ENCODE measurements at regions not wholly inside any gene's neighbourhood (a gene's known extent, or its start where the extent isn't known, plus 50 kb on each side); places are given as distances from the start of the nearest gene placed in this dataset.

DNA sequence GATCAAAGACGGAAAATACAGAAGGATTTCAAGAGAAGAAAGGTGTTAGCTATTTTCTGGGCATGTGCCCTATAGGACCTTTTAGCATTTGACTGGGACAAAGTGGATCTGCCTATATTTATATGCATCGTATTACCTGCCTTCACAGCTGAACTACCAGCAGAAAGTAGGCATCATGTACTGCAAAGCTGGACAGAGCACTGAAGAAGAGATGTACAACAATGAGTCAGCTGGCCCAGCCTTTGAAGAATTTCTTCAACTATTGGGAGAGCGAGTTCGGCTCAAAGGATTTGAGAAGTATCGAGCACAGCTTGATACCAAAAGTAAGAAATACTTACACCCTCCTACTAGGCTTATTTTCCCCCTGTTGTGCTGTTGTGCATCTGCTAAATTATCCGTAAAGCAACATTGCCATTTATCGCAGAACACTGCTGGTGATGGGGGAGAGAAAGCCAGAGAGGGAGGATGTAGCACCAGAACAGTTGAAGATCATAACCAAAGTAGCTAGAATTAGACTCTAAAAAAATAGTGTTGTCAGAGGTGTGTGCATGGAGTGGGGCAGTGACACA lies 282.0 kb upstream of the RGS6 start:
- H3K27ac ChIP-seq = no peak overlapping the region
- DNase-seq = no peak
- H3K4me1 ChIP-seq = peaks cover 0 to 18% (median 4%) of the 10 kb centered on the region in 4 donors
- intact Hi-C loops (cut with DNase I; ENCODE audit: low total_unique reads) = no loop called here
- 95 to 99% (median 98%) methylated on average over 7 of the region's 7 CpGs for WGBS, 5 donors
- TF ChIP-seq CTCF (IDR thresholded peaks at IDR 0.05) (no peak), EP300 (IDR thresholded peaks at IDR 0.05) (no peak), POLR2A (IDR thresholded peaks at IDR 0.05) (no peak), POLR2AphosphoS5 (IDR thresholded peaks at IDR 0.05) (no peak)
- H3K9me3 ChIP-seq = peaks cover 0 to 17% (median 14%) of the 10 kb centered on the region in 4 donors
- H3K4me3 ChIP-seq = no peak overlapping the region
- H3K36me3 ChIP-seq = peaks cover 0 to 39% (median 25%) of the 10 kb centered on the region in 4 donors
- no peaks in the 10 kb centered on the region for H3K27me3 ChIP-seq

DNA sequence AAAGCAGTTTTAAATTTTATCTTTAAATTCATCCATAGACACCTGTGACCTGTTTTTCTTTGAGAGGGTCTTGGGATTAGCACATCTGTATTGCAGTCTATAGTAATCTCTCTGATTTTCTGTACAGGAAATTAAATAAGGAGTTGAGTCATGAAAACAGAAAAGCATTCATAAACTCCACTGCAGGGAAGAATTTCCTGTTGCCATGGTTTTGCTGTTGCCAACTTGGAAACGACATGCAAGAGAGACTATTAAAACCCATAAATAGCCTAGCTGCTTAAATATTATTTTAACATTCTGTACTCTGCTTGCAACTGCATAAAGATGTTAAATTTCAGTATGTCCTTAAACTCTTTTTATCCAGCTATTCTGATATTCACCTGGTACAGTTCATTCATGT lies 281.0 kb upstream of the RGS6 start:
- Histone ChIP-seq H3K36me3 (peaks cover 0 to 39% (median 25%) of the 10 kb centered on the region in 4 donors), H3K27ac (peak overlapping the region in 1 of 5 donors; percentile 26), H3K4me1 (peaks cover 0 to 18% (median 4%) of the 10 kb centered on the region in 4 donors), H3K9me3 (peaks cover 0 to 17% (median 14%) of the 10 kb centered on the region in 4 donors), H3K4me3 (no peak overlapping the region), H3K27me3 (no peaks in the 10 kb centered on the region)
- WGBS, 5 donors = 46 to 73% (median 55%) methylated on average over 1 of the region's 1 CpG
- intact Hi-C loops (cut with DNase I; ENCODE audit: low total_unique reads) = no loop called here
- TF ChIP-seq EP300 (IDR thresholded peaks at IDR 0.05) = no peak
- no peak for TF ChIP-seq POLR2AphosphoS5 (IDR thresholded peaks at IDR 0.05)
- no peak for TF ChIP-seq POLR2A (IDR thresholded peaks at IDR 0.05)
- DNase-seq = peak in 1 of 2 donors; percentile 79

DNA sequence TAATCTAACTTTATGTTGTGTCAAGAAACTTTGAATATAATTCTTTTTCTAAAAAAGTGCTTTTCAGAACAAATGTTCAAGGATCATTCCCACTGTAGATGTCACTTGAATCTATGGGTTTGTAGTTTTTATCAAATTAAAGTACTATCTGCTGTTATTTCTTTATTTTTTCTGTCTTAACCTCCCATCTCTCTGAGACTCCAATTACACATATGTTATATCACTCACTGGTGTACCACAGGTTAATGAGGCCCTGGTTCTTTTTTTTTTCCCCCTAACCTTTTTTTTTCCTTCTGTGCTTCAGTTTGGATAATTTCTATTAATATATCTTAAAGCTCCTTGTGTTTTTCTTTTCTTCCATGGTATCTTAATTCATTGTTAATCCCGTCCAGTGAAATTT lies 279.9 kb upstream of the RGS6 start:
- Histone ChIP-seq H3K4me3 (no peak overlapping the region), H3K36me3 (peaks cover 0 to 39% (median 25%) of the 10 kb centered on the region in 4 donors), H3K27me3 (no peaks in the 10 kb centered on the region), H3K9me3 (peaks cover 0 to 17% (median 14%) of the 10 kb centered on the region in 4 donors), H3K4me1 (peaks cover 0 to 12% (median under 1%) of the 10 kb centered on the region in 4 donors), H3K27ac (no peak overlapping the region)
- no peak for TF ChIP-seq CTCF (IDR thresholded peaks at IDR 0.05)
- TF ChIP-seq POLR2AphosphoS5 (IDR thresholded peaks at IDR 0.05) = no peak
- TF ChIP-seq POLR2A (IDR thresholded peaks at IDR 0.05) = no peak
- TF ChIP-seq EP300 (IDR thresholded peaks at IDR 0.05) = no peak
- intact Hi-C loops (cut with DNase I; ENCODE audit: low total_unique reads) = no loop called here
- WGBS, 5 donors = 93 to 100% (median 97%) methylated on average over 1 of the region's 1 CpG
- DNase-seq = no peak

DNA sequence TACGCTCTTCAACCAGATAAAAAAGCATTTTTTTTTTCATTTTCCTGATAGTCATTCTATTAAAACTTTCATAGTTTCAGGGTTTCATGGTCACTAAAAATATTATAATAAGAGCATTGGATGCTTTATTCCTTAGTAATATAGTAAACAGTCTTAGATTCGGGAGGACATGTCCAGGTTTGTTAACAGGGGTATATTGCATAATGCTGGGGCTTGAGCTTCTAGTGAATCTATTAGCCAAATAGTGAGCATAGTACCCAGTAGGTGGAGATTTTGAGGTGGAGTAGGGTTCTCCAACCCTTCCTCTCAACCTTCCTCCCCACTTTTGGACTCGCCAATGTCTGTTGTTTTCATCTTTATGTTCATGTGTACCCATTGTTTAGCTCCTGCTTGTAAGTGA lies 277.4 kb upstream of the RGS6 start:
- Histone ChIP-seq H3K27ac (no peak overlapping the region), H3K27me3 (no peaks in the 10 kb centered on the region), H3K9me3 (peaks cover 0 to 17% (median 14%) of the 10 kb centered on the region in 4 donors), H3K4me3 (no peak overlapping the region), H3K36me3 (peaks cover 0 to 39% (median 25%) of the 10 kb centered on the region in 4 donors), H3K4me1 (peaks cover 0 to 26% (median 7%) of the 10 kb centered on the region in 4 donors)
- no peak for DNase-seq
- 97 to 98% (median 97%) methylated on average over 3 of the region's 3 CpGs for WGBS, 5 donors
- TF ChIP-seq POLR2A (IDR thresholded peaks at IDR 0.05) (no peak), CTCF (IDR thresholded peaks at IDR 0.05) (no peak), EP300 (IDR thresholded peaks at IDR 0.05) (no peak), POLR2AphosphoS5 (IDR thresholded peaks at IDR 0.05) (no peak)
- intact Hi-C loops (cut with DNase I; ENCODE audit: low total_unique reads) = no loop called here

- WGBS, 5 donors = 62 to 82% (median 67%) methylated on average over 2 of the region's 2 CpGs
Observed at GRCh38 chr14:71658261-71658860, 273.9 kb upstream of the RGS6 start.

More at GRCh38 chr14:71658261-71658860, 273.9 kb upstream of the RGS6 start:
- no peak overlapping the region for H3K4me3 ChIP-seq
- peaks cover 0 to 16% (median 7%) of the 10 kb centered on the region in 4 donors for H3K4me1 ChIP-seq
- DNase-seq = no peak
- no peak overlapping the region for H3K27ac ChIP-seq
- H3K27me3 ChIP-seq = no peaks in the 10 kb centered on the region
- H3K36me3 ChIP-seq = peaks cover 8 to 30% (median 25%) of the 10 kb centered on the region in 4 donors
- intact Hi-C loops (cut with DNase I; ENCODE audit: low total_unique reads) = no loop called here
- TF ChIP-seq EP300 (IDR thresholded peaks at IDR 0.05) (no peak), CTCF (IDR thresholded peaks at IDR 0.05) (no peak), POLR2A (IDR thresholded peaks at IDR 0.05) (no peak), POLR2AphosphoS5 (IDR thresholded peaks at IDR 0.05) (no peak)
- H3K9me3 ChIP-seq = peaks cover 0 to 2% (median under 1%) of the 10 kb centered on the region in 4 donors

Data from stomach (tissue), 8 donors.